ENCODE measurements at regions not wholly inside any gene's neighbourhood (a gene's known extent, or its start where the extent isn't known, plus 50 kb on each side); places are given as distances from the start of the nearest gene placed in this dataset.

DNA sequence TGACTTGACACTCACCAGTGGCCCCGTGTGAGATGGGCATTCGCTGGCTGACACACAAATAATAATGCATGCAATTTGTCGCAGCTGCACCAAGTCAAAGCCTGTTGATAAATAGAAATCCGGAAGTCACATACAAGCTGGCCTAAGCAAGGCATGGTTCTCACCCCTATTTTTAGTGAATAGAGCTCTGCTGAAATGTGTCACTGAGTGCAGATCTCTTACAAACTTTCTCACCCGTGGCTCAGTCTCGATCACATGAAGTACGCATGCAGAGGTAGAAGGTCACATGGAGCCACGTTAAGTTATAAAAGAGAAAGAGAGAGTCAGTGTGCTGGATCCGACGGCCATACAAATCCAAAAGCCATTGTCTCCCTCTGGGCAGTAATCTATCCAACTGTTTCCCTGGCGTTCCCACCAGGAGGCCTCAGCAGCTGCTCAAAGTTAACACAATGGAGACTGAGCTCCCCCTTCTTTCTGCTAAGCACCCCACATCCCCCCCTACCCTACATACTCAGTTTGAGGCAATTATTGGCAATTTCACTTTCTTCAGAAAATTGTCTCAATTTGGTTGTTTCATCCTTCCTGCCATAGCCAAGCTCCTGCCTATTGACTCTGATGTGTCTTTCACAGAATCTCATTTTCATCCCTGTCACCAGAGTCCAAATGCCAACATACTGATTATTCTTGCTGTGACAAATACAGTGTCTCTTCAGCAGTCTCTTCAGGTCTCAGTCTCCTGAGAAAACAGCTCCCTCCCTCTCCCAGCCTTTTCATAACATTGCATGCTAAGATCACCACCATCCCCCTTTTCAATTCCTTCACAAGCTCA, 473.3 kb upstream of the NRP1 start:
- no peak for FAIRE-seq

DNA sequence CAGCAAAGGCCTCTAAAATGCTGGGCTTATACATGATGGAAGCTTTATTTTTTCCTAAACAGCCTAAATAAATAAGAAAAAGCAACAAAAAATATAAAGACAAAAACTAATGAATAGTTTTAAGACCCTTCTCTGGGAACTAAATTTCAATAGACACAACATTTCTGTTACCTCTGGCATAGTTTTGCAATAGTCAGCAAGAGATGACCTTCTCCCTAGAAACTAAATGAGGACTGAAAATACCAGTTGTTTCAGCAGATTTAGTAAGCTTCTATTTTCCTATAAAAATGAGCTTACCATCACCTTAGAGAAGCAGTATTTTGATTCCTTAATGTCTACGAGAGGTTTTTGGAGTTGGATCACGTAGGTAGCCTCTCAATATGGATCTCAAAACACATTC, 471.4 kb upstream of the NRP1 start:
- FAIRE-seq = no peak

DNA sequence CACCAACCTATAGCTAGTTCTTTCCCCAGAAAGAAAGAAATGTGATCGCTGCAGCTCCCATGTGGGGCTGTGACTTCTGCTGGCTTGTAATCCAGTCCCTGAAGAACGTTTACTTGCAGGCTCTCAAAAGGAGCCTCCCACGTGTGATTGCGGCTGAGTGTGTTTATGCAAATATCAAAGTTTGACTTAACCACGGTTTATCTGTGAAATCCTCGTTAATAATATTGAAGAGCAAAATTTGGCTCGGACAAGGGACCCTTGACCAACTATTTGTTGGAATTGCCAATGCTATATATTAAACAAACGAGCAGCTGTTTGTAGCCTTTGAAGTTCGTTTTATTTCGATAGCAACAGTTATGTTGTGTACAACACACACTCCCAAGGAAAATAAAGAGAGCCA, 470.1 kb upstream of the NRP1 start:
- no peak for FAIRE-seq

DNA sequence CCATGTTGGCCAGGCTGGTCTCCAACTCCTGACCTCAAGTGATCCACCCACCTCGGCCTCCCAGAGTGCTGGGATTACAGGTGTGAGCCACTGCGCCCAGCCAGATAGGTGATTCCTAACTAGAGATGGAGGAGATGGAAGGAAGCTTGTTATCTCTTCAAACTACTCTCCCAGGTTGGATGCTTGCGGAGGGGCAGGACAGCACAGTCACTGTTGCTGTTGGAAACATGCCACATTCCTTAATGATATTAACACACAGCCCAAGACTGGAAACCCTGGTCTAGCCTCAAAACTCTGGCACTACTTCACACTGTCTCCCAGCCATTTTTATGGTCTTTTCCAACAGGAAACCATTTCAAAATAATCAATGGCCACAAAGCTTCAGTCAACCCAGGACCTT, 468.8 kb upstream of the NRP1 start:
- FAIRE-seq = no peak

DNA sequence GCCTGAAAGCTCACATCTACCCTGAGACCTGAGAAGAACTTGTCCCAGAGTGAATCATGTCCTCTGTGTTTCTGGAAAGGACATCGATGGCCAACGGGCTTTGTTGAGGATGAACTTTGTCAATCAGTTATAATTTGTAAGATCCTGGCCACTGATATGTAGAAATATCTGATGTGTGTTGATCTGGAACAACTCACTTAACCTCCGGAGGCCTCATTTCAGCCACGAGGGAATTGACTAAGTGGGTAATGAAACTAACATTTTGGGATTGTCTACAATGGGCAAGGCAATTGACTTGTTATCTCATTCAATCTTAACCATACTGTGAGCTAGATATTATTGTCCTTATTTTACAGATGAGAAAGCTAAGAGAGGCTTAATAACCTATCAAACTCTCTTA, 468.1 kb upstream of the NRP1 start:
- FAIRE-seq = no peak

DNA sequence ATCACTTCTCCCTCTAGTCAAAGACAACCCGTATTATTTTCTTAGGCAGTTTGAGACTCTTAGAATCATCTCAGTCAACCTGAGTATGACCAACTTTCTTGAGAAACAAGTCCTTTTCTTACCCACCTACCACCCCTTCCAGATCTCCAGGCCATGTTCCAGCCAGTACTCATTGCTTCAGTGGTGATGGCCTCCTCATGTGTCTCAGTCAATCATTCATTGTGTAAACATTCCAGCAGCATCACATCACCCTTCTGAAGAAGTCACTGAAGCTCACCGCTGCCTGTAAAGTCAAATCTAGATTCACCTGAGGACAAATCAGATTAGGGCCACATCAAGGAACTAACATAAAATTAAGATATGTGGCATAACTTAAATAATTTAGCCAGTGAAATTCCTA, 467.2 kb upstream of the NRP1 start:
- no peak for FAIRE-seq

DNA sequence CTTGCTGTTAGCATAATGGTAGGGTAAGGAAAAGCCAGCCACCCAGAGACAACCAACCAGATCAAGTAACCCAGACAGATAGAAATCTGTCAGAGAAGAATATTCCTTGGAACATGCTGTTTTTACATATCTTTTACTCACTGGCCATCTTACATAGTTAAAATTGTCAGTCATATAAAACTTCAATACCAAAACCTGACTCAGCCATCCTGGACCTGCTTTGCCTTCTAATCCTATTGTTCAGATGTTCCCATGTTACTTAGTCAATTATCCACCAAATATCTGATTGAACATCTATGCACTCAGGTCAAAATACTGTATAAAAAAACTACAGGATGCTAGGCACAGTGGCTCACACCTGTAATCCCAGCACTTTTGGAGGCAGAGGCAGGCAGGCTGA, 466.5 kb upstream of the NRP1 start:
- no peak for FAIRE-seq

DNA sequence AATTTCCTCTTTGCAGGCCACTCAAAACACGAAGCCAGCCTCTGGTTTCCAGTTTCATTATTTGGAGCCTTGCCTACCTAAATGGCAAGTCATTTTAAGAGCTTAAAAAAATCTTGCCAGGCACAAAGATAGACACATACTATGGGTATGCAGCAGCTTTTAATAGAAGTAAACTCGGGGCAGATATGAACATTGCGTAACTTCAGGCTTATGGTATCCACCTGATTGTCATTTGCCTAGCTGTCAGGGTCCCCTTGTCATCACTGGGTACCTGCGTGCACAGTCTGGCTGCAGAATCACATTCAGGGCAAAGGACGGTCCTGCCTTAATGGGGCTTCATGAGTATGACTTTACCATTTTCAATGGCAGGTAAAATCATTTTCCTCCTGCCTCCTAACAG, 466.1 kb upstream of the NRP1 start:
- FAIRE-seq = no peak

DNA sequence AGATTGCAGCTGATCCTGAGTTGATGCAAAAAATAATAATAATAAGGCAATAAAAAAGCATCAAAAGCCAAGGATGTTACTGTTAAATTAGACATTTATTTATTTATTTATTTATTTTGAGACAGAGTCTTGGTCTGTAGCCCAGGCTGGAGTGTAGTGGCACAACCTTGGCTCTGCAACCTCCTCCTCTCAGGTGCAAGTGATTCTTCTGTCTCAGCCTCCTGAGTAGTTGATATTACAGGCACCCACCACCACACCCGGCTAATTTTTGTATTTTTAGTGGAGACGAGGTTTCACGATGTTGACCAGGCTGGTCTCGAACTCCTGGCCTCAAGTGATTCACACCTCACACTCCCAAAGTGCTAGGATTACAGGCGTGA, 465.5 kb upstream of the NRP1 start:
- FAIRE-seq = no peak

DNA sequence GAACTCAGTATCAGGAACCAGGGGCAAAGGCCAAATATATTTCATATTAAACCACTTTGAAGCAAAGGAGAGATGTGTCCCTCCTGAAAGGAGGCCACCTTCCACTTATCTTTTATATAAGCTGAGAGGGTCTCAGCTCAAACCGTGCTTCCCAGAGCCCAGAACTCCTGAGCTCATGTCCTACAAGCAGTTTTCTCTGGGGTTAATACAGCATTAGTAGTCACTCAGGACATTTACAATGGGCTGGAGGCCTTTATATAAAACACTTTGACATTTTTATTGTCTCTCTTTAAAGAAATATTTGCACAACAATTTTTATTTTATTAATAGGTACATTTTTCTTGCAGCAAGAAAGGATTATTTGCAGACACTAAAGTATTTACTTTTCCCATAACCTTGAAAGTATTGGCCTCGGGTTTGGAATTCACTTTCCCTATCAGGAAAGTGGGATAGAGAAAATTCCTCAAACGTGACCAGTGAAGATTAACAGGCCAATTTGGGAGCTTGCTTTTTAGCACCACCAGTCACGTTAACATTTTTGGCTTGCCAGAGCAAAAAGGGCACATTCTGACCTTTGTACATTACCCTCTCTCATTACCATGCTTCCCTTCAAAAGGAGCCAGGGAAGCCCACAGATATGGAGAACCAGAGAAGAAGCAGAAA, 464.9 kb upstream of the NRP1 start:
- FAIRE-seq = no peak

DNA sequence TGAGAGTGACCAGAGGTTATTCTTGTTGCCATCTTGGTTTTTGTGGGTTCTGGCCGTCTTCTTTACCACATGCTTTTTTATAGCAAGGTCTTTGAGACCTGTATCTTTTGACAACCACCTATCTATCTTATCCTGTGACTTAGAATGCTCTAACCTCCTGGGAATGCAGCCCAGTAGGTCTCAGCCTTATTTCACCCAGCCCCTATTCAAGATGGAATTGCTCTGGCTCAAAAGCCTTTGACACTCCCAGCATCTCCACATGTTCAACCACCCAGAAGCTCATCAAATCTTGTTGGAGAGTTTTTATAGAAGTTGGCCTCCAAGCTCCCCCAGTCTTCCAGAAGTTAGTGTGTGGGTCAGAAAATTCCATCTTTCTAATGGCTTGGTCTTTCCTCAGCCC, 464.3 kb upstream of the NRP1 start:
- no peak for FAIRE-seq

DNA sequence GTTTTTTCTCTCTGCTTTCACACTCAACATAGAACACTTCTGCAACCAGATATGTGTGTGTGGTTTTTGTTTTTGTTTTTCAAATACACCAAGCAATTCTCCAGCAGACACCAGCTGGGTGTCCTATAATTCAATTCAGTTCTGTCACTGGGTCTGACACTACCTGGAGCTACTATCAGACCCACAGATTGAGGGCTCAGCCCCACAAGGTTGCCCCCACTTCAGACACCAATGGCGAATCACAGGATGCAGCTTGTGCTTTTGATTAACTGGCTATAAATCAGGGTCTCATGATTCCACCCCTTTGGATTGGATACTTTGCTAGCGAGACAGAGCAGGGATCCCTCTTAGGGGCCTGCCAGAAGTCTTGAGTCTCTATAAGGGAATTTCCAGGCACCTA, 462.2 kb upstream of the NRP1 start:
- FAIRE-seq = no peak

DNA sequence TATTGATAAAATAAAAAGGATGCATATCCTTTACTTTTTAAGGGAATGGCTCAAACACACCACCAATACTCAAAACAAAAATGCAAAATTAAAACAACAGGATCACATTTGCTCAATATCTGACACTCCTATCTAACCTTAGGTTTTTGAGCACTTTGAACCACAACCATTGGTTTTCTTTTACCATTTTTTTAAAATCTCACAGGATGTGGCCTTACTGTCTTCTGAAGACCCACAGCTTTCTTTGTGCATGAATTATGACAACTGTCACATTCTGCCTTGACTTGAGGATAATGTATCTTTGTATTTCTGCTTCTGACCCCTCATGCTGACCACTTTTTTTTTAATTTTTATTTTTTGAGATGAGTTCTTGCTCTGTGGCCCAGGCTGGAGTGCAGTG, 461.1 kb upstream of the NRP1 start:
- FAIRE-seq = no peak

DNA sequence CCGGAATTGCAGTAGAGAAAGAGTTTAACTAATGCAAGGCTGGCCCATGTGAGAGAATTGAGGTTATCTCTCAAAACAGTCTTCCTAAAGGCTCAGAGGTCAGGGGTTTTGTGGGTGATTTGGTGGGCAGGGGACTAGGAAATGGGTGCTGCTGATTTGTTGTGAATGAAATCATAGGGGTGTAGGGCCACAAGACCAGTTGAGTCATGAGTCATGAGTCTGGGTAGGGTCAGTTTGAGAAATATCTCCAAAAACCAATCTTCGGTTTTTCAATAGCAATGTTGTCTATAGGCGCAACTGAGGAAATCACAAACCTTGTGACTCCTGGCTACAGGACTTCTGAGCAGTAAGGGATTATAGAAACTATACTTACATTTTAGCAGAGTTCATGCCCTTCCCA, 460.0 kb upstream of the NRP1 start:
- FAIRE-seq = no peak

DNA sequence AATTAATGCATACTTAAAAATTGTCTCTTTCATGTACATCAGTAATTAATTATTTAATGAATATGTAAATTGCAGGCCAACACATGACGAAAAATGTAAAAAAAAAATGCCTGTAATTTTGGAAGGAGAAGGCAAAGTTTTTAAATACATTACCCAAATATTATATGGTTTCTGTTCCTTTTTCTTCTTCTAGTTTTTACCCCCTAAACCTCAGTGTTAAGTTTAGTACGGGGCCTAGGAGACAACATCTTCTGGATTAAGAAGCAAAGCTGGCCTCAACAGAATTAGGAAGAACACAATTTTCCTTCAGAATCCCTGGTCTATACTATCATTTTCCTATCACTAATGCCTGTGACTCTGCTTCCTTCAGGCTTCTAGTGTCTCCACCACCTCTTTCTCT, 459.3 kb upstream of the NRP1 start:
- FAIRE-seq = no peak

DNA sequence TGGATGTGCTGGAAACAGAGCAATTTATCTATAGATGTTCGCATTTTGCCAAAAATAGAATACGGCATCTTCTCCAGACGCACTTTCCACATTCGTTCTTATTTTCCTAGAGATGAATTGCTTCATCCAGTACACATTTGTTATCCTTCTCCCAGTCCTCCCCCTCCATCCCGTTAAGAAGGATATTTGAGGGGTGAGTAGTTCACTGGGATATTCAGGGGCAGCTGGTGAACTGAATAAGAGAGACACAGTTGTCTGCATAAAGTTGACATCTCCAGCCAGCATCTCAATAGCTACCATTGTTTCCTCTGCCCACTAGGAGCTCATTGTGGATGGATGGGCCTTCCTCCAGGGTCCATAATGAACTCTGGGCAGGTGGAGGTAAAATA, 456.8 kb upstream of the NRP1 start:
- no peak for FAIRE-seq

DNA sequence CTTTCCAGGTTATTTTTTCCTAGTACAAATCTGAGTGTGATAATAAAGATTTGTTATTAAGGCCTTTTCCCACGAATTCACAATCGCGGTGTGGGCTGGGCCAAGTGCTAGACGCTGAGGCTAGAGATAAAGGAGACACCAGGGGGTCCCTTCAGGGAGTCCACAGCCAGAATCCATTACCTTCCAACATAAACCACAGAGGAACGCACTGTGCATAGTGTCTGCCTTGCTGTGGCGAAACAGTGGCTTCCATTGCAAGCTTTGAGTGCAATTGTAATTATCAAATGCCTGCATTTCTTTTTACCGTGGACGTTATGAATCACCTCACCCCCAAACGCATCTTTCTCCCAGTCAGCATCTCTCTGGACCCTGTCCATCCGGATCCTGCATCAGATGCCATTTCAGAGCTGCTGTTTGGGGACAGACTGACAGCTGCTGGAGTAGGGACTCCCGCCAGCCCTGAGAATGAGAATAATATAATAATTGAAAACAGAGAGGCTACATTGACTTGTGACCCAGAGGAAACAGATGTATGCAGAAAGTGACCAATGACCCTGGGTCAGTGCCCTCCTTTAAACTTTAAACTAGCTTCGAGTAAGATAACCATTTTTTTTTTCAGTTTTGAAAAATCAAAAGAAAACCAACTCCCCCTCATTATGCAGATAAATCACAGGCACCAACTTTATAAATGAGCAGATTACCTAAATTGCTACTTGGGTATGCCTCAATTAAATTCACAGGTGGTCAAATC, 456.2 kb upstream of the NRP1 start:
- no peak for FAIRE-seq

DNA sequence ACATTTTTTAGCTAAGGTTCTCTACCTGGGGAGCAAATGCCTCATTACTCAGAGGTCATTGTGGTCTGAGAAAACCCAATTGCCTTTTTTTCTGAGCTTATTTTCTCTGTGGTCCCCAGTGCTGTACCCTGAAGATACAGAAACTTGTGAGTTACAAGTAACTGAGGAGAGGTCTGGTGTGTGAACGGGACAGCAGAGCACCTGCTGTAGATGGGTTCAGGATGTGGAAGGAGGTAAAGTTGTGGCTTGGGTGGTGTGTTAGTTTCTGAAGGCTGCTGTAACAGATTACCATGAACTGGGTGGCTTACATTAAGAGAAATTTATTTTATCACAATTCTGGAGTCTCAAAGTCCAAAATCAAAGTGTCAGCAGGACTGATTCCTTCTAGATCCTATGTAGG, 449.1 kb upstream of the NRP1 start:
- no peak for FAIRE-seq

DNA sequence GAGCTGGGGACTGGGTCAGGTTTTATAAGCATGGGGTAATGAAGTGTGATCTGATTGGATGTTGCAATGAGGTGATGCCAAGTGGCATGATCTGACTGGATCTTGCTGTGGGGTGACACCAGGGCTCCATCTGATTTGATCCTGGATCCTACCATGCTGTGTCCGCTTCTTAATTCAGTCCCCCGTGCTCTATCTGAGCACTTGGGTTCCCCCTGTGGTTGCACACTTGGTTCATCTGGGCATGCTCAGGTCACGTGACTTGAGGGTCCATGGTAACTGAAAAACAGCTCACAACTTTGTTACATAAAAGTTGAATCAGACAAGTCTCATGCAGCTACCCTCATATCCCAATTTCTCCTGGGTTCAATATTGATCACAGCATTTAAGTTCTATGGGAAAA, 448.6 kb upstream of the NRP1 start:
- no peak for FAIRE-seq

DNA sequence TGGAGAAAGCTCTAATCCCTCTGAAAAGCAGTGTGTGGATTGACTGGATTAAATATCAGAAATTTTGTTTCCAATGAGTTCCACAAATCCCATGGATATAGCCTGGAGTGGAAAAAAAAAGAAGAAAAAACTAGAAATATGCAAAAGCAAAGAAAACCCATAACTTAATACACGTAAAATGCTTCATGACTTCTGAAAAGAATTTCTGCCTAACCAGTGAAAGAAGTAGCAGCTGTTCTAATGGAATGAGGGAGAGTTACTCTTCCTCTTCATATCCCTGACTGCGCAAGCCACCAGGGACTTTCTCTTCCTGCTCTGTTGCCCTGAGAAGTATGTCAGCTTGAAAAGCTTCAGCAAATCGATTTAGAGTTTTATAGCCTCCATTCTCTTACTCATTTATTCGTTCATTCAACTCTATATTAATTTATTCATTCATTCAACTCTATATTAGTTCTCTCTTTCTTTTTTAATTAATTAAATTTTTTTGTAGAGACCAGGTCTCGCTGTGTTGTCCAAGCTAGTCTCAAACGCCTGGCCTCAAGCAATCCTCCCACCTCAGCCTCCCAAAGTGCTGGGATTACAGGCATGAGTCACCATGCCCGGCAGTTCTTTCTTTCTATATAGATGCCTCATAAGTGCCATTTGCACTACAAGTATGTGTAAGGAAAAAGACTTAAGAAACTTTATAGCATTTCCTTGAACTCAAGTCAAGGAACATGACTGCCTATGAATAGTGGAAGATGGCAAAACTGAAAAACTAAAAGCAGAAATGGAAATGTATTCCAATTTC, 447.3 kb upstream of the NRP1 start:
- FAIRE-seq = no peak

DNA sequence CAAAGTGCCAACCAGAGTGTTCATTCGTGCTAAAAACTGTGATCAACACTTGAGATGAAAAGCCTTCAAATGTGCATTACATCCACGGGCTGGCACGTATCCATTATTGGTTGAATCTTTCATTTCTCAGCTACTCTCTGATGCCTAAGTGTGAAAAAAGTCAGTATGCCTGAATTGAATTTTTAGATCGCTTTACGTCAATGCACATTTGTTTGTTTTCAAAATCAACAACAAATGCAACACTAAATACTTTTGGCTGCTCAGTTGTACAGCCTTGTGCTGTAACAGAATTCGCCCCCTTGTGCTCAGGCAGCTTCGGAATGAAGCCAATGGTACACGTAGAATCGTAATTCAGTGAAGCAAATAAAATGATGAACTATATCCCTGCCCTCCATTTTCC, 446.5 kb upstream of the NRP1 start:
- no peak for FAIRE-seq

DNA sequence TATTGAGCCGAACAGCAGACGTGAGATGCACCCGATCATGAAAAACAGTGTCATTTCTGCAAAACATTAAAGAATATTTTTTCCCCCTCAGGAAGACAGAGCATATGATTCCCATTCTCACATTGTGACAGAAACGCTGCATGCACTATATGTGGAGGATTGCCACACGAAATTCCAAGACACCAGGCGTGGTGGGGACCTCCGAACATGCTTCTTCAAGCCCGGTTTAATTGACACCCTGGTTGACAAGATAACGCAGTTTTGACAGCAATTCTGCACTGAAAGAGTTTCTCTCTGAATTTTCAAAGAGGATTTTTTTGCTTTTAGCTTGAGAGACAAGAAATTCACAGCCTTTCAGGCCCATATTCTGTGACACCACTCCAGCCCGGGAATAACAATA, 442.8 kb upstream of the NRP1 start:
- FAIRE-seq = no peak

DNA sequence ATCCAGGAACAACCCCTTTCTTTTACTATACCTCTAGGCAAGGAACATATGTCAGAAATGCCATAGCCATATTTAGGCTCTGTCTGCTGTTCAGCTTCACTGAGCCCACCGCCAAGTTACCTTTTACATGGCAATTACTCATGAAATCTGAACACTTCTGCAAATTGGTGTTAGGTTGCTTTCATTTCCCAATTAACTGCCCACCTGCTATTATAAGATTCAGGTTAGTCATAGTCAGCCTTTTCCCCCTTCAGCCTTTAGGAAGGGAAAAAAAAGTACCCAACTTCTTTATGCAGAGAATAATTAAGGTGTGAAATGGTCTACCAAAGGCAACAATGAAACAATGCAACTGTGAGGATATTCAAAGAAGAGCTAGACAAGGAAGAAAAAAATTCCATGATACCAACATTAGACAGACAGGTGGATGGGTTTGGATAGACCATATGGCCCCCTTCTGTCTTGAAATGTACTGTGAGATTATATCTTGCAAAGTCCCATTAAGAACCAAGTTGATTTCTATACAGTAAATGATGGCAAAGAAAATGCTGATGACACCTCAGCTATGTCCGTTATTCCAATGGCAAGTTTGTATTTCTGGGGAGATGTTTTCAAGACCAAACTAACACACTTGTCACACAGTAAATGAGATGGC, 442.1 kb upstream of the NRP1 start:
- FAIRE-seq = no peak

Measured in islet of Langerhans (tissue), 1 donor.